ENCODE measurements at regions not wholly inside any gene's neighbourhood (a gene's known extent, or its start where the extent isn't known, plus 50 kb on each side); places are given as distances from the start of the nearest gene placed in this dataset.
"Not testable (repeated sequence)": the region's sequence is repeated elsewhere in the genome, so short reads cannot be mapped to it uniquely, and the experiment has no call there.

GRCh38 chr4:62439051-62439450 is 1238.9 kb downstream of the ADGRL3 start:
- peaks cover 0 to 80% (median 35%) of the 10 kb centered on the region in 8 donors for H3K9me3 ChIP-seq
- no peak overlapping the region for H3K4me3 ChIP-seq
- H3K36me3 ChIP-seq, result no peaks in the 10 kb centered on the region
- no peak for DNase-seq
- no peak overlapping the region for H3K27ac ChIP-seq
- H3K4me1 ChIP-seq, result no peaks in the 10 kb centered on the region
- no peaks in the 10 kb centered on the region for H3K27me3 ChIP-seq (replicated peaks in 1 of 7)
- TF ChIP-seq POLR2A (IDR thresholded peaks at IDR 0.05) (no peak), POLR2AphosphoS5 (IDR thresholded peaks at IDR 0.05) (no peak), CTCF (IDR thresholded peaks at IDR 0.05 in 8 of 11, conservative IDR thresholded peaks at IDR 0.05 in 3 of 11) (no peak)
- intact Hi-C loops (cut with DNase I; ENCODE audit: low total_unique reads), result no loop called here
- WGBS, 5 donors, result 48 to 73% (median 64%) methylated on average over 3 of the region's 3 CpGs

- Histone ChIP-seq H3K36me3 (no peaks in the 10 kb centered on the region), H3K4me1 (no peaks in the 10 kb centered on the region), H3K4me3 (no peak overlapping the region), H3K27me3 (replicated peaks in 1 of 7) (no peaks in the 10 kb centered on the region), H3K9me3 (peaks cover 0 to 78% (median 32%) of the 10 kb centered on the region in 8 donors), H3K27ac (no peak overlapping the region)
- no peak for TF ChIP-seq CTCF (IDR thresholded peaks at IDR 0.05 in 8 of 11, conservative IDR thresholded peaks at IDR 0.05 in 3 of 11)
- no peak for TF ChIP-seq POLR2A (IDR thresholded peaks at IDR 0.05)
- TF ChIP-seq POLR2AphosphoS5 (IDR thresholded peaks at IDR 0.05), result no peak
- intact Hi-C loops (cut with DNase I; ENCODE audit: low total_unique reads), result no loop called here
- DNase-seq, result no peak
Measured at GRCh38 chr4:62434921-62435320, 1234.8 kb downstream of the ADGRL3 start.

- WGBS, 5 donors, result 85 to 89% (median 86%) methylated on average over 8 of the region's 8 CpGs
- H3K36me3 ChIP-seq; H3K27me3 ChIP-seq (replicated peaks in 1 of 7); H3K27ac ChIP-seq; H3K4me3 ChIP-seq; DNase-seq; intact Hi-C loops (cut with DNase I; ENCODE audit: low total_unique reads); H3K4me1 ChIP-seq: not testable (repeated sequence)
- H3K9me3 ChIP-seq, result peaks cover 0 to 61% (median 29%) of the 10 kb centered on the region in 8 donors
Measured at GRCh38 chr4:62431513-62432231, 1231.5 kb downstream of the ADGRL3 start.

- Histone ChIP-seq H3K4me3 (no peak overlapping the region), H3K36me3 (no peaks in the 10 kb centered on the region), H3K27me3 (replicated peaks in 1 of 7) (no peaks in the 10 kb centered on the region), H3K4me1 (no peaks in the 10 kb centered on the region), H3K27ac (no peak overlapping the region), H3K9me3 (peaks cover 0 to 46% (median 16%) of the 10 kb centered on the region in 8 donors)
- whole genome bisulfite sequencing, 5 donors, result 82 to 89% (median 86%) methylated on average over 5 of the region's 5 CpGs
- no peak for DNase-seq
- intact Hi-C loops (cut with DNase I; ENCODE audit: low total_unique reads), result no loop called here
- no peak for TF ChIP-seq CTCF (IDR thresholded peaks at IDR 0.05 in 8 of 11, conservative IDR thresholded peaks at IDR 0.05 in 3 of 11)
Measured at GRCh38 chr4:62429297-62429696, 1229.2 kb downstream of the ADGRL3 start.

DNA sequence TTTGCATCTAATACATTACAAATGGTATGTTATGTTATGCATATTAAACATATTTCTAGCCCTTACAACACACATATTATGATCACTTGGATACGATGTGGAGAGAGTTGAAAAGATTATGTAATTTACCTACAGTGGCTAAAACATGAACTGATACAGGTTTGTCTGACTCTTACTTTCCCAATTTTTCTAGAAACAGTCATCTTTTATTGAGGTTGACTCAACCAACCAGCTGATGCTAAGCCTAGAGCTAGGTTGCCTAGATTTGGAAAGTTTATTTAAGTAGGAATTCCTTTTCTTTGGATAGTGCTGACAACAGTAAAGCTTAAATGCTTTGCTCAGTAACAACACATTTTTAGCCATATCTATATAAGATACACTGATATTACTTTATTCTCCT is 1215.1 kb downstream of the ADGRL3 start:
- Histone ChIP-seq H3K27me3 (replicated peaks in 1 of 7) (no peaks in the 10 kb centered on the region), H3K4me3 (no peak overlapping the region), H3K9me3 (peaks cover 0 to 10% (median under 1%) of the 10 kb centered on the region in 8 donors), H3K27ac (no peak overlapping the region), H3K36me3 (no peaks in the 10 kb centered on the region), H3K4me1 (no peaks in the 10 kb centered on the region)
- no peak for TF ChIP-seq POLR2AphosphoS5 (IDR thresholded peaks at IDR 0.05)
- no peak for TF ChIP-seq CTCF (IDR thresholded peaks at IDR 0.05 in 8 of 11, conservative IDR thresholded peaks at IDR 0.05 in 3 of 11)
- no peak for TF ChIP-seq POLR2A (IDR thresholded peaks at IDR 0.05)
- WGBS, 5 donors, result 73 to 92% (median 88%) methylated on average over 1 of the region's 1 CpG
- no peak for DNase-seq
- intact Hi-C loops (cut with DNase I; ENCODE audit: low total_unique reads), result no loop called here
